ENCODE measurements at regions not wholly inside any gene's neighbourhood (a gene's known extent, or its start where the extent isn't known, plus 50 kb on each side); places are given as distances from the start of the nearest gene placed in this dataset.
A peak's percentile ranks its signal among the peaks of the same experiment; 100 is the strongest.

DNA sequence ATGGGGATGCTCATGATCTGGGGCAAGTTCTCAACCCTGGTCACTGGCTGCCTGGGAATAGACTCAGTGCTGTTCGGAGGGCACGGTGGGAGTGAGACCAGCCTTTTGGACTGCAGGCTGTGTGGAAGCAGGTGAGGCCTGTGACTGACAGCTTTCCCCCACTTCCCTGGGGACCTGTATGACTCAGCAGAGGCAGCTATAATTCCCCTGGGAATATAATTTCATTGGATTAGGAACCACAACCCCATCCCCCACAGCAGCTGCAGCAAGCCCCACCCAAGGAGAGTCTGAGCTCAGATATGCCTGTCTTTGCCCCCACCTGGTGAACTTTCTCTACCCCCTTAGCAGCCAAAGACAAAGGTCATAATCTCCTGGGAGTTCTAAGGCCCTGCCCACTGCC, 408.6 kb downstream of the PPP3CA start:
- no peaks in the 10 kb centered on the region for H3K27me3 ChIP-seq (ENCODE audit: low read length)
- H3K36me3 ChIP-seq (ENCODE audit: low read depth, low read length), result no peaks in the 10 kb centered on the region
- no peak overlapping the region for H3K27ac ChIP-seq (ENCODE audit: low read length)
- no peaks in the 10 kb centered on the region for H3K4me1 ChIP-seq (ENCODE audit: insufficient read depth, low read length)
- no peak overlapping the region for H3K9ac ChIP-seq (ENCODE audit: low read length)
- H3K4me3 ChIP-seq (ENCODE audit: low read length), result no peak overlapping the region
- ATAC-seq (no peak), DNase-seq (no peak)
- CTCF ChIA-PET, result no interaction called here
- no TSS peak for BruUV-seq (replicated peaks)
- TF ChIP-seq EZH2 (IDR thresholded peaks at IDR 0.05; ENCODE audit: low read length, unreplicated experiment), result no peak
- TF ChIP-seq EZH2phosphoT487 (IDR thresholded peaks at IDR 0.05; ENCODE audit: borderline replicate concordance, low read length), result no peak
- TF ChIP-seq, protein P1, sequence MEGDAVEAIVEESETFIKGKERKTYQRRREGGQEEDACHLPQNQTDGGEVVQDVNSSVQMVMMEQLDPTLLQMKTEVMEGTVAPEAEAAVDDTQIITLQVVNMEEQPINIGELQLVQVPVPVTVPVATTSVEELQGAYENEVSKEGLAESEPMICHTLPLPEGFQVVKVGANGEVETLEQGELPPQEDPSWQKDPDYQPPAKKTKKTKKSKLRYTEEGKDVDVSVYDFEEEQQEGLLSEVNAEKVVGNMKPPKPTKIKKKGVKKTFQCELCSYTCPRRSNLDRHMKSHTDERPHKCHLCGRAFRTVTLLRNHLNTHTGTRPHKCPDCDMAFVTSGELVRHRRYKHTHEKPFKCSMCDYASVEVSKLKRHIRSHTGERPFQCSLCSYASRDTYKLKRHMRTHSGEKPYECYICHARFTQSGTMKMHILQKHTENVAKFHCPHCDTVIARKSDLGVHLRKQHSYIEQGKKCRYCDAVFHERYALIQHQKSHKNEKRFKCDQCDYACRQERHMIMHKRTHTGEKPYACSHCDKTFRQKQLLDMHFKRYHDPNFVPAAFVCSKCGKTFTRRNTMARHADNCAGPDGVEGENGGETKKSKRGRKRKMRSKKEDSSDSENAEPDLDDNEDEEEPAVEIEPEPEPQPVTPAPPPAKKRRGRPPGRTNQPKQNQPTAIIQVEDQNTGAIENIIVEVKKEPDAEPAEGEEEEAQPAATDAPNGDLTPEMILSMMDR (conservative IDR thresholded peaks at IDR 0.05; ENCODE audit: low read depth, low read length), result no peak
- H3K9me3 ChIP-seq (ENCODE audit: low read length), result no peaks in the 10 kb centered on the region
- intact Hi-C loops (cut with micrococcal nuclease), result no loop called here
- H3F3A ChIP-seq (ENCODE audit: low read length, unreplicated experiment), result no peaks in the 10 kb centered on the region
- no peak overlapping the region for H3K4me2 ChIP-seq (ENCODE audit: low read length)
- H3K9me2 ChIP-seq (replicated peaks; ENCODE audit: low read length), result no peaks in the 10 kb centered on the region
- H2AFZ ChIP-seq (ENCODE audit: low read length), result no peak overlapping the region
- POLR2A ChIA-PET (ENCODE audit: unreplicated experiment), result no interaction called here
- H3K79me2 ChIP-seq (ENCODE audit: low read length), result no peaks in the 10 kb centered on the region
- no peaks in the 10 kb centered on the region for H4K20me1 ChIP-seq (ENCODE audit: low read length)

DNA sequence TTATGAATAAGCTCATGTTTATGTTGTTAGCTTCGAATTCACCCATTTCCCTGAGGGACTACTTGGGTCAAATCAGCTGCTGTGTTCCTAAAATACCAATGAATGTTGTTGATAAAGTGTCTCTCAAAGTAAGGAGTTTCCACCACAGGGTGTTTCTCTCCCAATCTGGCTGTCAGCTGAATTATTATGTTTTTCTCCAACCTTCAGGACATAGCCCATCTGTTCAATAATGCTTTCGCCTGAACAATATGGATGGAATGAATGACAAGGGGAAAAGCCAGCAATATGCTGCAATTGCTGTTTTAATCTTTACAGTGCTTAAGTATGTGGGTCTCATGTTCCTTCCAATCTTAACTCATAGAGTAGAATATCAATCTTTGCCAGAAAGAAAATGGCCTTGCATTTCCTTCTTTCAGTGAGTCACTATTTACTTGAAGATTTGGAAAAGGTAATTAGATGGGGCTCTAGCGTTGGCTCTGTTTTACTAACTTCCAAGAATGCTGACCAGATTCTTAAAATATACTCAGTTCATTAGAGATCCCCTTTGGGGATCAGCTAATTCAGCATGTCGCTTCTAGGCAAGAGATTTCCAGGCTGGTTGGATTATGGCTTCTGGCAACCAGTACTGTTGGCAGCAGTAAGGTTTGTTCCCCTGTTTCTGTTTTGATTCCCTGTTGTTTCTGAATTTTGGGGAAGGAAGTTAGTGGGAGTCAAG, 410.5 kb downstream of the PPP3CA start:
- H2AFZ ChIP-seq (ENCODE audit: low read length), result no peak overlapping the region
- no TSS peak for BruUV-seq (replicated peaks)
- H3K9me2 ChIP-seq (replicated peaks; ENCODE audit: low read length), result no peaks in the 10 kb centered on the region
- no peaks in the 10 kb centered on the region for H3K4me1 ChIP-seq (ENCODE audit: insufficient read depth, low read length)
- H3K9ac ChIP-seq (ENCODE audit: low read length), result no peak overlapping the region
- DNase-seq (peak; percentile 21), ATAC-seq (0 out of 2 replicates have a peak, but pooled peaks have one; percentile 33)
- no peak overlapping the region for H3K4me2 ChIP-seq (ENCODE audit: low read length)
- H3K27ac ChIP-seq (ENCODE audit: low read length), result no peak overlapping the region
- H3K9me3 ChIP-seq (ENCODE audit: low read length), result no peaks in the 10 kb centered on the region
- no peaks in the 10 kb centered on the region for H3K79me2 ChIP-seq (ENCODE audit: low read length)
- no peak for TF ChIP-seq EZH2 (IDR thresholded peaks at IDR 0.05; ENCODE audit: low read length, unreplicated experiment)
- TF ChIP-seq, protein P1 (conservative IDR thresholded peaks at IDR 0.05; ENCODE audit: low read depth, low read length), result no peak
- TF ChIP-seq EZH2phosphoT487 (IDR thresholded peaks at IDR 0.05; ENCODE audit: borderline replicate concordance, low read length), result no peak
- H4K20me1 ChIP-seq (ENCODE audit: low read length), result no peaks in the 10 kb centered on the region
- H3K27me3 ChIP-seq (ENCODE audit: low read length), result no peaks in the 10 kb centered on the region
- ChIA-PET POLR2A (ENCODE audit: unreplicated experiment) (no interaction called here), CTCF (interaction anchor here (0.6 kb wide), 1 partner anchor 87 kb away, joined by 3 read pairs; no protein-coding TSS in a partner anchor)
- H3K36me3 ChIP-seq (ENCODE audit: low read depth, low read length), result no peaks in the 10 kb centered on the region
- intact Hi-C loops (cut with micrococcal nuclease), result no loop called here
- no peaks in the 10 kb centered on the region for H3F3A ChIP-seq (ENCODE audit: low read length, unreplicated experiment)
- no peak overlapping the region for H3K4me3 ChIP-seq (ENCODE audit: low read length)

DNA sequence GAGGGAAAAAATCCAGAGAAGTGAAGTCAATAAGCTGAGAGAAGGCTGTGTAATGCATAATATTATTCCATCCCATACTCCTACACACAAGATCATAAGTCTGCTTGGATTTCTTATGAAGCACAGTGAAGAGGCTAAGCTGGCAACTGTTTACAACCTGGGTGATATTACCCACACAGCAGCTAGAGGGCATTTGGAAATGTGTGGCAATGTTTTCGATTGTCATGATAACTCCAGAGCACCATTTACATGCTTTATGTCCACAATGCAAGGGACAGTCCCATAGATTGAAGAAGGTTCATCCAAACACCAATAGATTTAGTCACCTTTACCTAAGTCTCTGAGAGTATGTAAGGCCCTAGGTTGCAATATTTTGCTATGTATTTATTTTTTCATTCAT, 412.2 kb downstream of the PPP3CA start:
- H3K4me3 ChIP-seq (ENCODE audit: low read length), result no peak overlapping the region
- peak; percentile 44 for DNase-seq
- no peak overlapping the region for H3K9ac ChIP-seq (ENCODE audit: low read length)
- no peaks in the 10 kb centered on the region for H3K36me3 ChIP-seq (ENCODE audit: low read depth, low read length)
- no peaks in the 10 kb centered on the region for H3K9me2 ChIP-seq (replicated peaks; ENCODE audit: low read length)
- ATAC-seq, result peak; percentile 42; the same call in 1 of the 2 replicates
- ChIA-PET CTCF (no interaction called here), POLR2A (ENCODE audit: unreplicated experiment) (interaction anchor here (0.6 kb wide), 1 partner anchor 523 kb away, joined by 6 read pairs; no protein-coding TSS in a partner anchor)
- H3F3A ChIP-seq (ENCODE audit: low read length, unreplicated experiment), result no peaks in the 10 kb centered on the region
- H3K27me3 ChIP-seq (ENCODE audit: low read length), result no peaks in the 10 kb centered on the region
- H4K20me1 ChIP-seq (ENCODE audit: low read length), result no peaks in the 10 kb centered on the region
- H2AFZ ChIP-seq (ENCODE audit: low read length), result no peak overlapping the region
- no peaks in the 10 kb centered on the region for H3K4me1 ChIP-seq (ENCODE audit: insufficient read depth, low read length)
- intact Hi-C loops (cut with micrococcal nuclease), result no loop called here
- H3K4me2 ChIP-seq (ENCODE audit: low read length), result no peak overlapping the region
- H3K27ac ChIP-seq (ENCODE audit: low read length), result no peak overlapping the region
- BruUV-seq (replicated peaks), result no TSS peak
- no peaks in the 10 kb centered on the region for H3K79me2 ChIP-seq (ENCODE audit: low read length)
- no peaks in the 10 kb centered on the region for H3K9me3 ChIP-seq (ENCODE audit: low read length)
- TF ChIP-seq EZH2 (IDR thresholded peaks at IDR 0.05; ENCODE audit: low read length, unreplicated experiment) (no peak), EZH2phosphoT487 (IDR thresholded peaks at IDR 0.05; ENCODE audit: borderline replicate concordance, low read length) (no peak)
- TF ChIP-seq, protein P1 (conservative IDR thresholded peaks at IDR 0.05; ENCODE audit: low read depth, low read length), result peak; percentile 54; the same call in 1 of the 2 replicates
